GM12878 (cell line): ENCODE measurements at regions not wholly inside any gene's neighbourhood (a gene's known extent, or its start where the extent isn't known, plus 50 kb on each side); places are given as distances from the start of the nearest gene placed in this dataset.

Experiments
- ATAC-seq: fragments of 200-7000 bp; cut with Tn5 transposase; 3 replicates; pipeline ENCODE4 v1.9.1; 2020; ENCODE audit warnings: mild to moderate bottlenecking, moderate library complexity
- BruUV-seq: library from RNA; stranded (reverse); fragments of 400-500 nt; replicated peaks from 2 replicates; lab custom pipeline; 2021; lab: Mats Ljungman, UMichigan
- CTCF ChIA-PET: fragments of 300-600 bp; sonication (Branson Sonifier 250); formaldehyde crosslinking; extraction: SDS; loops from one replicate; lab custom pipeline; 2021; ENCODE audit warnings: inconsistent platforms; lab: Yijun Ruan, JAX
- POLR2A ChIA-PET: fragments of 350-600 bp; formaldehyde crosslinking; extraction: SDS; loops from one replicate; lab custom pipeline; 2021; ENCODE audit warnings: inconsistent platforms; lab: Charles Lee
- RAD21 ChIA-PET: fragments of 300-600 bp; sonication (Branson Sonifier 250); formaldehyde crosslinking; loops from one replicate; lab custom pipeline; 2023; ENCODE audit warnings: antibody characterized with exemption; ENCODE audit not compliant: unreplicated experiment; lab: Charles Lee
- SMC1A ChIA-PET: fragments of 300-600 bp; sonication (Branson Sonifier 250); formaldehyde crosslinking; loops from one replicate; lab custom pipeline; 2023; ENCODE audit not compliant: unreplicated experiment, uncharacterized antibody; lab: Charles Lee
- DNase-seq: peaks from one replicate; pipeline ENCODE4 v3.0.0-alpha.2; 2011; ENCODE audit warnings: low read depth, low spot score
- FAIRE-seq: peaks from 3 replicates; lab custom pipeline; 2011; peaks lifted over from hg19 to GRCh38; lab: Jason Lieb, UNC
- H2AFZ ChIP-seq: 2 replicates; pipeline ENCODE4 v1.6.0; 2011; ENCODE audit warnings: low read depth, low read length, control low read depth; ENCODE audit not compliant: control insufficient read depth
- H3K27ac ChIP-seq: 2 replicates; pipeline ENCODE4 v1.5.1; 2011; ENCODE audit warnings: control low read depth; ENCODE audit not compliant: control insufficient read depth, insufficient read depth
- H3K27me3 ChIP-seq, 2 experiments: replicated peaks in 1 of 2; 2 replicates each; pipeline versions ENCODE4 v1.6.0 to v1.6.1; 2011; ENCODE audit warnings: low read length in 1 of 2; ENCODE audit not compliant: control insufficient read depth in 2 of 2, insufficient read depth in 2 of 2
- H3K36me3 ChIP-seq, 2 experiments: 2 replicates each; pipeline ENCODE4 v1.5.1; 2011; ENCODE audit warnings: low read length in 1 of 2; ENCODE audit not compliant: control insufficient read depth in 2 of 2, insufficient read depth in 2 of 2
- H3K4me1 ChIP-seq: 2 replicates; pipeline ENCODE4 v1.6.1; 2011; ENCODE audit warnings: mild to moderate bottlenecking, low read length, moderate library complexity, mixed read lengths; ENCODE audit not compliant: control insufficient read depth, insufficient read depth
- H3K4me2 ChIP-seq: 2 replicates; pipeline ENCODE4 v1.6.0; 2011; ENCODE audit warnings: control low read depth; ENCODE audit not compliant: control insufficient read depth, insufficient read depth
- H3K4me3 ChIP-seq: fragments of 200-600 bp; sonication (generic); 2 replicates; pipeline ENCODE4 v1.5.1; 2016
- H3K79me2 ChIP-seq: 2 replicates; pipeline ENCODE4 v1.6.0; 2011; ENCODE audit warnings: low read length; ENCODE audit not compliant: control insufficient read depth, insufficient read depth
- H3K9ac ChIP-seq: 2 replicates; pipeline ENCODE4 v1.8.0; 2011; ENCODE audit warnings: low read length, control low read depth, mixed read lengths; ENCODE audit not compliant: control insufficient read depth, insufficient read depth
- H3K9me3 ChIP-seq: replicated peaks from 3 replicates; pipeline ENCODE4 v1.5.1; 2011; ENCODE audit warnings: mild to moderate bottlenecking, low read length; ENCODE audit not compliant: control insufficient read depth, insufficient read depth
- H4K20me1 ChIP-seq: 2 replicates; pipeline ENCODE4 v1.6.0; 2011; ENCODE audit not compliant: control insufficient read depth, insufficient read depth
- BMI1 ChIP-seq: fragments of 450-650 bp; IDR thresholded peaks from 2 replicates; pipeline ENCODE4 v1.6.1; 2016; ENCODE audit warnings: mild to moderate bottlenecking, moderate library complexity, borderline replicate concordance
- CTCF ChIP-seq, 3 experiments: IDR thresholded peaks in 2 of 3; conservative IDR thresholded peaks in 1 of 3; 2 replicates each; pipeline ENCODE4 v1.5.1; 2011; ENCODE audit warnings: low read depth in 3 of 3, low read length in 3 of 3, mild to moderate bottlenecking in 3 of 3, control low read depth in 2 of 3, moderate library complexity in 2 of 3, inconsistent platforms in 1 of 3, mixed read lengths in 1 of 3; ENCODE audit not compliant: control insufficient read depth in 2 of 3, insufficient read depth in 1 of 3; ENCODE audit errors: extremely low read depth in 1 of 3
- HDAC2 ChIP-seq: fragments of 200-600 bp; sonication (generic); IDR thresholded peaks from 2 replicates; pipeline ENCODE4 v1.6.1; 2017
- MYB ChIP-seq: fragments of 150-350 bp; IDR thresholded peaks from 2 replicates; pipeline ENCODE4 v1.6.1; 2014; ENCODE audit warnings: mild to moderate bottlenecking, low read depth, low read length, borderline replicate concordance
- SREBF1 ChIP-seq: IDR thresholded peaks from 2 replicates; pipeline ENCODE4 v1.6.1; 2012; ENCODE audit warnings: mild to moderate bottlenecking, low read length
- TAF1 ChIP-seq: IDR thresholded peaks from 2 replicates; pipeline ENCODE4 v1.6.1; 2011; ENCODE audit warnings: mild to moderate bottlenecking, low read depth, low read length, borderline replicate concordance
- WGBS: methylation state at CpG from one replicate; pipeline ENCODE4 v1.1.6; 2016; ENCODE audit warnings: low lambda C conversion rate; ENCODE audit not compliant: insufficient replicate concordance, insufficient coverage; ENCODE audit errors: missing lambda C conversion rate; 5-methylcytosine and 5-hydroxymethylcytosine counted together
- in situ Hi-C: fragments of 300-500 bp; cut with MboI; formaldehyde crosslinking; loops from 9 replicates; pipeline ENCODE4 v1.14.3; 2018; ENCODE audit warnings: mixed read lengths
- intact Hi-C: fragments of 100-400 bp; cut with micrococcal nuclease; formaldehyde crosslinking; loops from one replicate; pipeline ENCODE4 v1.14.2; 2022; ENCODE audit not compliant: unreplicated experiment
- TF ChIP-seq, protein P1 (sequence below): IDR thresholded peaks from 2 replicates; pipeline ENCODE4 v1.6.1; 2011; ENCODE audit warnings: low read depth, low read length, improper control_type of control experiment, borderline replicate concordance

GRCh38 chr17:27396045-27396444 is 60.2 kb upstream of the KSR1 start:
- Histone ChIP-seq H3K27ac (no peak overlapping the region), H4K20me1 (no peaks in the 10 kb centered on the region), H3K36me3 (no peaks in the 10 kb centered on the region), H3K27me3 (no peaks in the 10 kb centered on the region; a peak in 1 of 4 replicates), H3K4me2 (no peak overlapping the region), H3K4me1 (no peaks in the 10 kb centered on the region), H3K79me2 (no peaks in the 10 kb centered on the region), H3K9me3 (peaks cover 2% of the 10 kb centered on the region; the same call in 2 of the 3 replicates), H3K9ac (no peak overlapping the region), H3K4me3 (no peak overlapping the region), H2AFZ (no peak overlapping the region)
- WGBS: 0% methylated on average over 1 of the region's 1 CpG
- no peak for TF ChIP-seq BMI1
- TF ChIP-seq SREBF1: no peak
- TF ChIP-seq MYB: no peak
- TF ChIP-seq HDAC2: no peak
- TF ChIP-seq, protein P1, sequence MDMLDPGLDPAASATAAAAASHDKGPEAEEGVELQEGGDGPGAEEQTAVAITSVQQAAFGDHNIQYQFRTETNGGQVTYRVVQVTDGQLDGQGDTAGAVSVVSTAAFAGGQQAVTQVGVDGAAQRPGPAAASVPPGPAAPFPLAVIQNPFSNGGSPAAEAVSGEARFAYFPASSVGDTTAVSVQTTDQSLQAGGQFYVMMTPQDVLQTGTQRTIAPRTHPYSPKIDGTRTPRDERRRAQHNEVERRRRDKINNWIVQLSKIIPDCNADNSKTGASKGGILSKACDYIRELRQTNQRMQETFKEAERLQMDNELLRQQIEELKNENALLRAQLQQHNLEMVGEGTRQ: no peak
- no peak for TF ChIP-seq TAF1
- no peak for TF ChIP-seq CTCF (IDR thresholded peaks at IDR 0.05 in 2 of 3, conservative IDR thresholded peaks at IDR 0.05 in 1 of 3; ENCODE audit: control insufficient read depth in 2 of 3, extremely low read depth in 1 of 3, insufficient read depth in 1 of 3, low read depth in 3 of 3, low read length in 3 of 3)
- ChIA-PET SMC1A (no interaction called here), CTCF (no interaction called here), POLR2A (no interaction called here), RAD21 (no interaction called here)
- no peak for FAIRE-seq
- DNase-seq: no peak
- intact Hi-C loops (no loop called here), in situ Hi-C loops (loop anchor here (5.0 kb wide), 1 partner anchor 34 kb away; no protein-coding TSS in a partner anchor)
- no peak for ATAC-seq
- no TSS peak for BruUV-seq
